SJSA1 (cell line): ENCODE measurements at regions not wholly inside any gene's neighbourhood (a gene's known extent, or its start where the extent isn't known, plus 50 kb on each side); places are given as distances from the start of the nearest gene placed in this dataset.
"Not testable (repeated sequence)": the region's sequence is repeated elsewhere in the genome, so short reads cannot be mapped to it uniquely, and the experiment has no call there.

Experiments used
- DNase-seq, 2 experiments: peaks; one replicate each; pipeline ENCODE4 v3.0.0-alpha.2; 2015 to 2020; ENCODE audit warnings: low spot score in 2 of 2, low read depth in 1 of 2
- H3K27ac ChIP-seq: fragments of 250-450 bp; sonication (Bioruptor Pico); 2 replicates; pipeline ENCODE4 v1.5.1; 2020; ENCODE audit warnings: mild to moderate bottlenecking, moderate library complexity
- H3K27me3 ChIP-seq: fragments of 250-450 bp; sonication (Bioruptor Pico); replicated peaks from 2 replicates; pipeline ENCODE4 v1.5.1; 2020; ENCODE audit warnings: mild to moderate bottlenecking, moderate library complexity
- H3K36me3 ChIP-seq: fragments of 250-450 bp; sonication (Bioruptor Pico); 2 replicates; pipeline ENCODE4 v1.5.1; 2020; ENCODE audit warnings: mild to moderate bottlenecking
- H3K4me1 ChIP-seq: fragments of 250-450 bp; sonication (Bioruptor Pico); replicated peaks from 2 replicates; pipeline ENCODE4 v1.6.1; 2021; ENCODE audit warnings: mild to moderate bottlenecking
- H3K4me3 ChIP-seq: fragments of 250-450 bp; sonication (Bioruptor Pico); 2 replicates; pipeline ENCODE4 v1.5.1; 2020; ENCODE audit warnings: mild to moderate bottlenecking
- H3K9me3 ChIP-seq: fragments of 250-450 bp; sonication (Bioruptor Pico); replicated peaks from 2 replicates; pipeline ENCODE4 v1.5.1; 2020; ENCODE audit warnings: mild to moderate bottlenecking

- peaks cover 20% of the 10 kb centered on the region for H3K4me1 ChIP-seq
- peak; percentile 63 to 78 for DNase-seq
- H3K27ac ChIP-seq = peak overlapping the region; percentile 73
- no peaks in the 10 kb centered on the region for H3K27me3 ChIP-seq
- no peak overlapping the region for H3K4me3 ChIP-seq
- H3K9me3 ChIP-seq = no peaks in the 10 kb centered on the region
- no peaks in the 10 kb centered on the region for H3K36me3 ChIP-seq
These were observed 50.0 kb upstream of the ACYP2 start for GRCh38 chr2:54065411-54065810.

DNA sequence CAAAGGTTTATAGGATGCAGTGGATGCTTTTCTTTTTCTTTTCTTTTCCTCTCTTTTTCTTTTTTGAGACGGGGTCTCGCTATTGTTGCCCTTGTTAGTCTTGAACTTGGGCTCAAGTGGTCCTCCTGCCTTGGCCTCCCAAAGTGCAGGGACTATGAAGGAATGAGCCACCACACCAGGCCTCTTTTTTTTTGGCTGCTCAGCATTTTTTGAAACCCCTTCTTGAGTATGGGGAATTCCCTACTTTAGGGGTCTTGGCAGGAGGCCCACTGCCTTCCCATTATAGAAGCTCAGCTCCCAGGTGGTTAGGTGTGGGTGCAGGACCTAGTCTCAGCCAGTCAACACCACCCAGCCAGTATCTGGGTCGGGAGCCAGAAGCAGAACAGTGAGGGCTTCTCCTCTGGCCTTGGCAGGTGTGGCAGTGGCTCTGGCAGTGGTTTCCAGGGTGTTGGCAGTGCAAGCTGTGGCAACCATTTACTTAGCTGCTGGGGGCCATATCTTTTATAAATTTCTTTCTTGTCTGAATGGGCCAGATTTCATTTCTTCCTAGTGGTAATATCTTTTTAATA is 51.4 kb upstream of the ACYP2 start:
- Histone ChIP-seq H3K36me3 (no peaks in the 10 kb centered on the region), H3K9me3 (no peaks in the 10 kb centered on the region), H3K4me1 (peaks cover 31% of the 10 kb centered on the region), H3K27me3 (no peaks in the 10 kb centered on the region), H3K4me3 (no peak overlapping the region), H3K27ac (no peak overlapping the region)
- DNase-seq = no peak

DNA sequence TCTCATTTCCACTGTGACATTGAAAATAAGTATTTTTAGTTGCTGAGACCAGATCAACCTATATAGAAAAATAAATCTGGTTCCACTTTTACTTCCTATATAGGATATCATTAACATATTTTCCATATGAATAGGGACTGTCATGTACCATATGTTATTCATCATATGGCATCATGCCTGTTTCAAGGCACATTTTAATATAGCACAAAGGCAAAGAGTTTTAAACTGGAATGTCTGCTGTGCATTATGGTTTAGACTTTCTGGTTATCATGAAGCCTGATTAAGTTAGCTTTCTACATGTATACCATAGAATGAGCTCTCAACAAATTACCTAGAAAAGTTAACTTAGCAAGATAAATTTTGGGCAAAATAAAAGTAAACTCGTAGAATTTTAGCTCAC is 53.0 kb upstream of the ACYP2 start:
- no peak for DNase-seq
- Histone ChIP-seq H3K4me1 (peaks cover 25% of the 10 kb centered on the region), H3K27ac (no peak overlapping the region), H3K4me3 (no peak overlapping the region), H3K9me3 (no peaks in the 10 kb centered on the region), H3K36me3 (no peaks in the 10 kb centered on the region), H3K27me3 (no peaks in the 10 kb centered on the region)

- H3K9me3 ChIP-seq = no peaks in the 10 kb centered on the region
- peaks cover 25% of the 10 kb centered on the region for H3K4me1 ChIP-seq
- H3K27me3 ChIP-seq = no peaks in the 10 kb centered on the region
- no peaks in the 10 kb centered on the region for H3K36me3 ChIP-seq
- H3K27ac ChIP-seq = no peak overlapping the region
- DNase-seq = no peak
- H3K4me3 ChIP-seq = no peak overlapping the region
These were observed 54.1 kb upstream of the ACYP2 start for GRCh38 chr2:54061272-54061671.

GRCh38 chr2:54059986-54060385 is 55.4 kb upstream of the ACYP2 start:
- Histone ChIP-seq H3K4me3 (no peak overlapping the region), H3K27ac (peak overlapping the region; percentile 53), H3K27me3 (no peaks in the 10 kb centered on the region), H3K9me3 (no peaks in the 10 kb centered on the region), H3K4me1 (peaks cover 14% of the 10 kb centered on the region), H3K36me3 (no peaks in the 10 kb centered on the region)
- no peak for DNase-seq

DNA sequence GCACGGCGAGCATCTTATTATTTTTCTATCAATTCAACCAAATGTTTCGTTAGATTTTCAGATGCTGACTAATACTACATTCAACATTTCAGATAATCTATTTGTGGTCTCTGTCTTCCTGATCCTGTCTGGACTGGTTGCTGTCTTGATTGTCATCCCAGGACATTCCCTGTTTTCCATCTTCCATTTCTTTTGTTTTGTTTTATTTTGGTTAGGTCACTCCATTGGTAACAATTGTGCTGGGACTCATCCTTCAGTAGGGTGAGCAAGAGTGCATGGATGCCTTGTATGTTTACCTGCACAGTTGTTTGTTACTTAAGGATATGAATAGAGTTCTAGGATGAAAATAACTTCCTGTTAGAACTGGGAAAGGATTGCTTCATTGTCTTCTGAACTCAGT is 55.9 kb upstream of the ACYP2 start:
- Histone ChIP-seq H3K27me3 (no peaks in the 10 kb centered on the region), H3K27ac (peak overlapping the region; percentile 53)
- DNase-seq = no peak

GRCh38 chr2:54058449-54058848 is 57.0 kb upstream of the ACYP2 start:
- Histone ChIP-seq H3K4me1 (peaks cover 13% of the 10 kb centered on the region), H3K27me3 (no peaks in the 10 kb centered on the region), H3K27ac (no peak overlapping the region), H3K4me3 (no peak overlapping the region), H3K36me3 (no peaks in the 10 kb centered on the region), H3K9me3 (no peaks in the 10 kb centered on the region)
- no peak for DNase-seq

More for the DNA sequence above, 55.9 kb upstream of the ACYP2 start:
- peaks cover 13% of the 10 kb centered on the region for H3K4me1 ChIP-seq
- H3K4me3 ChIP-seq = no peak overlapping the region
- no peaks in the 10 kb centered on the region for H3K36me3 ChIP-seq
- no peaks in the 10 kb centered on the region for H3K9me3 ChIP-seq

GRCh38 chr2:54054774-54055173 is 60.6 kb upstream of the ACYP2 start:
- Histone ChIP-seq H3K9me3 (no peaks in the 10 kb centered on the region), H3K27me3 (no peaks in the 10 kb centered on the region), H3K4me3 (no peak overlapping the region), H3K27ac (no peak overlapping the region), H3K4me1 (peaks cover 7% of the 10 kb centered on the region), H3K36me3 (no peaks in the 10 kb centered on the region)
- no peak for DNase-seq

DNA sequence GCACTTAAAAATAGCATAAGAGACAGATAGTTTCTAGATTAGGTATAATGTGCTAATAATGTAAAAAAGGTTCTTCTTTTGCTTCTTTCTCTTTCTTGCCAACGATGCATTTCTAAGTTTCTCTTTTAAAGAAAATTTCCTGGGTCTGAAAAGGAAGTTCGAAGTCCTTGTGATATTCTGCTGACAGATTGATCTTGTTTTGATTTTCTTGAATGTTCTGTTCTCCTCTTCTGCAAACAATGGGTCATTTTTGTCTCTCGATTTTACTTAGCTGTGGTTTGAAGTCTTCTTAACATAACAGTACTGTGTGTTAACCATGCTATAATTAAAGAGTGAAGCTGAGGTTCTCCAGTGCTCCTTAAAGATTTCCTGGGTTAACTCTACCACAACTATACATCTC is 61.1 kb upstream of the ACYP2 start:
- H3K36me3 ChIP-seq = no peaks in the 10 kb centered on the region
- H3K4me3 ChIP-seq = no peak overlapping the region
- no peaks in the 10 kb centered on the region for H3K27me3 ChIP-seq
- peaks cover 6% of the 10 kb centered on the region for H3K4me1 ChIP-seq
- no peak overlapping the region for H3K27ac ChIP-seq
- H3K9me3 ChIP-seq = no peaks in the 10 kb centered on the region
- no peak for DNase-seq

- Histone ChIP-seq H3K4me3 (no peak overlapping the region), H3K9me3 (no peaks in the 10 kb centered on the region), H3K27me3 (no peaks in the 10 kb centered on the region), H3K4me1 (peaks cover 6% of the 10 kb centered on the region; the same call in 1 of the 2 replicates), H3K36me3 (no peaks in the 10 kb centered on the region), H3K27ac (no peak overlapping the region)
- DNase-seq = no peak
These were observed 61.6 kb upstream of the ACYP2 start for GRCh38 chr2:54053830-54054229.

DNA sequence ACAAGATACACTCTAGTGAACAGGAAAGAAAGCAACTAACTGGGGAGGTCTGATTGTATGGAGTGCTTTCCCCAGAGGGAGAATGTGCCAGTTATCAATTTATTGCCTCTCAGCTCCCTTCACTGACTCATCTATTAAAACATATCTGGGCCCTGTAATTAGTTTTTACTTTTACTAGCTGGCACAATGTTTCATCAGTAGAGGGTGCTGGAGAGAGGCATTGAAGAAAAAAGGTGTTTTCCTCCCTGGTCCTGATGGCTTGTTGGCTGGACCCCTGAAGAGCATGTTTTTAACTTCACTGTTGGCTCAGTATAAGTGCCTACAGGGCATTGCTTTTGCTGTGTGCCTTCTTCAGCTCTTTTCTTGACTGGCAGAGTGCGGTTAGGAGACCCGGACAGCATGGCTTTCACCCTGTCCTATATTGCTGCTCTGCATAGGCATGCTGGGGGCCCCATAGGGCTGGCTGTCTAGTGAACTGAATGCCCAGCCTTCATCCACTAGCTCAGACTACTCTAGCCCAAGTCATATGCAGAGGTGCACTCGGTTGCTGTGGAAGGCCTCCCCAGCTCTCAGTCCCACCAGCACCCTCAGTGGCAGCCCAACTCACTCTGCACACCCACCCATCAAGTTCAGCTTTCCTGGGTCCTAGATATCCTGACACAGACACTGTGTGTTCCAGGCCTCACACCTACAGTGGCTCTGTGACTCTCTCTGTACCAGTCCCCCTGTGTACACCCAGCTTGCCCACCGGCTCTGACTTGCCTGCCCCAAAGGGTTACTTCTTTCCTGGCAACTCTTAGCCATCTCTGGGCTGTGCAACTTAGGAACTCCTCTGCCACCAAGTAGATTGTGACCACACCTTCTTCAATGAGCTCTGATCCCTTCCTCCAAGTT is 62.3 kb upstream of the ACYP2 start:
- Histone ChIP-seq H3K27me3 (no peaks in the 10 kb centered on the region), H3K36me3 (no peaks in the 10 kb centered on the region), H3K9me3 (no peaks in the 10 kb centered on the region), H3K27ac (no peak overlapping the region), H3K4me3 (no peak overlapping the region), H3K4me1 (peaks cover 6% of the 10 kb centered on the region; the same call in 1 of the 2 replicates)
- DNase-seq = no peak

- no peak overlapping the region for H3K4me3 ChIP-seq
- H3K36me3 ChIP-seq = no peaks in the 10 kb centered on the region
- no peaks in the 10 kb centered on the region for H3K27me3 ChIP-seq
- H3K9me3 ChIP-seq = no peaks in the 10 kb centered on the region
- no peak for DNase-seq
- peaks cover 6% of the 10 kb centered on the region; the same call in 1 of the 2 replicates for H3K4me1 ChIP-seq
- no peak overlapping the region for H3K27ac ChIP-seq
These were observed 65.0 kb upstream of the ACYP2 start for GRCh38 chr2:54050445-54050844.

DNA sequence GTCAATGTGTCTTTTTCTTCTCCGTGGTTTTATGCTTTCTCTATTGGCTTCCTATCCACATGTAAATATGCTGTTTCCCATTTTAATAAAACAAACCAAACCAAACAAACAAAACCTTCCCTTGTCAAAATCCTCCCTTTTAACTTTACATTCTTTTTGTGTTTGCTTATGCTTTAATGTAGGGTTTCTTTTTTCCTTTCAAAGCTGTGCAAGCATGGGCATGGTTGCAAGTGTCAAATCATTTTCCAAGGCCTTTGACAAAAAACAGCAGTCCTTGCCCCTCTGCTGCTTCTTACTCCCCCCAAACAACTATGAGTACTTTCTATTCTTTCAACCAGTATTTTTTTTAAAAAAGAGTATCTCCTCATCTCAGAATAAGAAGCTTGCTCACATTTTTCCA is 66.0 kb upstream of the ACYP2 start:
- H3K4me3 ChIP-seq = no peak overlapping the region
- H3K4me1 ChIP-seq = peaks cover 9% of the 10 kb centered on the region
- DNase-seq = no peak
- H3K27ac ChIP-seq = no peak overlapping the region
- H3K36me3 ChIP-seq = no peaks in the 10 kb centered on the region
- H3K27me3 ChIP-seq = no peaks in the 10 kb centered on the region
- 0 out of 2 replicates have a peak, but pooled peaks cover 2% of the 10 kb centered on the region for H3K9me3 ChIP-seq

GRCh38 chr2:54048896-54049295 is 66.5 kb upstream of the ACYP2 start:
- H3K9me3 ChIP-seq, H3K27ac ChIP-seq, H3K4me3 ChIP-seq, DNase-seq, H3K27me3 ChIP-seq, H3K36me3 ChIP-seq: not testable (repeated sequence)
- H3K4me1 ChIP-seq = peaks cover 14% of the 10 kb centered on the region
